NCI-H345 (cell line): ENCODE measurements at regions not wholly inside any gene's neighbourhood (a gene's known extent, or its start where the extent isn't known, plus 50 kb on each side); places are given as distances from the start of the nearest gene placed in this dataset.

Experiments used
- DNase-seq: peaks from one replicate; lab custom pipeline; 2025; lab: John Stamatoyannopoulos, UW

- DNase-seq: no peak
Observed at GRCh38 chr12:104858611-104859543, 99.2 kb downstream of the SLC41A2 start.

DNA sequence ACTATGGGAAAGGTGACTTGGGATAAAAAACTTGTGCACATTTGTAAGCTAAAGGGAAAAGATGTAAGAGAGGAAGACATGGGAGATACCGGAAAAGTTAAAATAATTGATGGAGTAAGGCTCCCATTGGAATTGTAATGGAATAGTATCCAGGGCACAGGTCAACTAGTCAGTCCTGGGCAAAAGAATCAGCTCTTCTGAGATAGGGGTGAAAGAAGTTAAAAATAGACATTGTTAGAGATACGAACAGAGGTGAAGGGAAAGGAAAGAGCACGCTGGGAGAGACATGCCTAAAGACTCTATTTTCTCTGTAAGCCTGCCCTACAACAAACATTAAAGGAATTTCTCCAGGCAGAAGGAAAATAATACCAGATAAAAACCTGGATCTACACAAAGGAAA lies 101.6 kb downstream of the SLC41A2 start:
- no peak for DNase-seq

DNA sequence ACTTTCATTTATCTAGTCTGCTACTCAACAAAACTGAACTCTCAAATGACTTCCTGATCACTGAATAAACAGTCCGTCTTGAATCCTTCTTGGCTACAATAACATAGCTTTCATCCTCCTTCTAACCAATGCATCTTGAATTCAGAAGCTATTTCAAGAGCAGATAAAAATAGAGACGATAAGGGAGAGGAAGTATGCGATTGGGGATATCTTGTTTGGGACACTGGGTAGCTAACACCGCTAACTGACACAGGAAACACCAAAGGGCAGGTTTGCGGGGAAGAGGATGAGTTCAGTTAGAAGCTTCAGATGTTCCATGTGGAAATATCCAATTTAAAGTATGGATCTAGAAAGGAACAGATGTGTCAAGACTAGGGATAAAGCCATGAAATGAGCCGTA lies 102.5 kb downstream of the SLC41A2 start:
- DNase-seq: no peak

- no peak for DNase-seq
Observed at GRCh38 chr12:104852896-104853295, 105.2 kb downstream of the SLC41A2 start.

- DNase-seq: no peak
Observed at GRCh38 chr12:104852102-104852501, 106.0 kb downstream of the SLC41A2 start.

- DNase-seq: no peak
Observed at GRCh38 chr12:104850781-104851180, 107.3 kb downstream of the SLC41A2 start.

DNA sequence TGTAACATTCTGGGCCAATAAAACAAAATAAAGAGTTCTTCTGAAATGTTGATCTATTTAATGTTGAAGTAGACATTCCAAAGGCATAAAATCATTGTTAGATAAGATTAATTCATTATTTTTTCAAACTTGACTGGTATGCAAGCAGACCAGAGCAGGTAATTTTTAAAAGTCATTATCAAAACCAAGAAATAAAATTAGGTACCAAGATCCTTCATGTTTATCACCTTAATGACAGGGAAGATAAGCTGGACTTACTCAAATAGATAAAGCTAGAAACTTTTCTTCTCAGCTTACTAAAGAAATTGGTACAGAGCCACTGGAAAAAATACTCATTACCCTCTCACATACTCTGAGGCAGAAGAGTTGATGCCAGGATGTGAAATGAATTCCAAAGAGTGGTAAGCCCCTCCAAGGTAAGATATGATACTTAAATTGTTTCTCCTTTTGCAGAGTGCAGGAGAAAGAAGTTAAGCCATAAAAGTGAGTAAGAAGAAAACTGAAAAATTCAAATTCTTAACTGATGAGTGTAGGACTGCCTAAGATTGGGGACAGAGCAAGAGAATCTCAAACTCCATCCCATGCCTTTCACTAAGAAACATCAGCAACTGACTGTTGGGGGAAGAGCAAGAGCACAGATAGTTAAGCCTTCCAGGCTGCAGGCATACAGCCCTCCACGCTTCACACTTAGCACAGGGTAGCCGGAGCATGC lies 111.9 kb downstream of the SLC41A2 start:
- no peak for DNase-seq

- DNase-seq: no peak
Observed at GRCh38 chr12:104844123-104844522, 114.0 kb downstream of the SLC41A2 start.

DNA sequence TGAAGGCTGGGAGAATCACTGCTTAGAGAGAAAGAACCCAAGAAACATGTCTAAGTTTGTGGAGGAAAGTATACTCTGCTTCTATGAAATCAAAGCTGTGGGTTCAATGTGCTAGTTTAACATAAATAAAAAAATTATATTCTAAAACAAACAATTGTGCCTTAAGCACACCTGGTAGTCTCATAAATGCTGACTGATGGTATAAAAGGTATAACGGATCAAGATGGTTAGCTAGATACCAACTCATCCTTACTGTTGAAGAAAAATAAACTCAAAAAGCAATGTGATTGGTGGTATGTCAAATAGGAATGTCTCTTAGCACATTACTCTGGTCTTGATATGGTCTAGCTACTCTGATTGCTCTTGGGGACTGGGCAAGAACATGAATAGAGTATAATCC lies 117.8 kb downstream of the SLC41A2 start:
- DNase-seq: no peak

DNA sequence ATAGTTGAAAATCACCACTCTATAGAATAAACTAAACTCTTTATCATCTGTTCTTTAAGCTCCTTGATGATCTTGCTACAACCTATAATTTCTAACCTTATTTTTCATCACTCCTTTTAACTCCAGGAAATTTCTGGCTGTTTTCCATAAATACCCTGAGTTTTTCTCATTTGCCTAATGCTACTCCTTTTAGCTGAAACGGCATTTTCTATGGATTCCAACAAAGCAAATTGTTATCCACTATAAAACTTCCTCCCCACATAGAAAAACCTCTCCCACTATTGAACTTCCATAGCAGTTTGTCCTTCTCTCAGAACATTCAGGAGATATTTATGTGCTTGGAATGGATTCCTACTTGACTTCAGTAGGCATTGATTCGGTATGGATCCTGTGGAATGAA lies 122.8 kb downstream of the SLC41A2 start:
- DNase-seq: no peak

GRCh38 chr12:104834607-104835006 lies 123.5 kb downstream of the SLC41A2 start:
- no peak for DNase-seq

GRCh38 chr12:104833756-104834155 lies 124.3 kb downstream of the SLC41A2 start:
- DNase-seq: no peak

DNA sequence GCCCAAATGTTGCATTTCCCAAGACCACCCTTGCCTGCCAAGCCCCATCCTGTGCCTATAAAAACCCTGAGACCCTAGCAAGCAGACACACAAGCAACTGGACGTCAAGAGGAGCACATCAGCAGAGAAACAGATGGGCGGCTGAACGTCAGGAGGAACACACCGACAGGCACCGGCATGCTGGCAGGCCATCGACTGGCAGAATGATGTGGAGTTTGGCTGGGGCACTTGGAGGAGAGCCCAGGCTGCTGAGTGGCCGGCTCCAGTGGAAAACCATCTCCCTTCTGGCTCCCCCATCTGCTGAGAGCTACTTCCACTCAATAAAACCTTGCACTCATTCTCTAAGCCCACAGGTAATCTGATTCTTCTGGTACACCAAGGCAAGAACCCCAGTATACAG lies 130.1 kb downstream of the SLC41A2 start:
- DNase-seq: no peak

GRCh38 chr12:104827587-104827986 lies 130.5 kb downstream of the SLC41A2 start:
- DNase-seq: no peak

DNA sequence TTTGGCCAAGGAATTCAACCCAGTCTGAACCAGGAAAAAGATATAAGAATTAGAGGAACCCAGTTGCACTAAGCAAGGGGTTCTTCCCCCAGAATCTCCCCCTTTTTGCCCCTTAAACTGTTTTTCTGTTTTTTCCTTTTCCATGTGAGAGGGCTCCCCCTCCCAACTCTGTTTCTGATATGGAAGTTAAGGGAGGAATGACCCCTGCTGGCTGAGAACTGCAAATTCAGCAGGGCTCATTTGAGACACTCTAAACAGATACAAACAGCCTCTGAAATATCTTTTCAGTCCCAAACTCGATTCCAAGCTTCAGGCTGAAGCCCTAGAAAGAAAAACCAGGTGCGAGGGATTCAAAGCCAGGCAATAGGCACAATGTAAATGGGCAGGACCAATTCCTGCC lies 132.7 kb downstream of the SLC41A2 start:
- no peak for DNase-seq

- no peak for DNase-seq
Observed at GRCh38 chr12:104823985-104824461, 134.1 kb downstream of the SLC41A2 start.

DNA sequence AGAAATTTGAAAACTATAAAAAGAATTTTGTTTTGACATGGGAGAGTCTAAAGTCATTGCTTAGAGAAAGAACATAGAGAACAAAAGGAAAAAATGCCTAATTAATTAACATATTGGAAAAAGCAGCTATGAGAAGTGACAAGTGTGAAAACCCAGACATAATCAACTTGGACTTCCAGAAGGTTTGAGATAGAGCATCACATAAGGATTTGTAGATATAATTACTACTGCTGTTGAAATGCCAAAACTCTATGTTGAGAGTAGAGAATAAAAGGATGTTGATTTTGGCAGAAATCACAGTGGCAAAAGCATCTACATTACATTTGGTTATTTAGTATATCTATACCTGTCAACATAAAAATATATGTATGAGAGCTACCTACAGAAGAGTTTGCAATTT lies 135.1 kb downstream of the SLC41A2 start:
- DNase-seq: no peak

DNA sequence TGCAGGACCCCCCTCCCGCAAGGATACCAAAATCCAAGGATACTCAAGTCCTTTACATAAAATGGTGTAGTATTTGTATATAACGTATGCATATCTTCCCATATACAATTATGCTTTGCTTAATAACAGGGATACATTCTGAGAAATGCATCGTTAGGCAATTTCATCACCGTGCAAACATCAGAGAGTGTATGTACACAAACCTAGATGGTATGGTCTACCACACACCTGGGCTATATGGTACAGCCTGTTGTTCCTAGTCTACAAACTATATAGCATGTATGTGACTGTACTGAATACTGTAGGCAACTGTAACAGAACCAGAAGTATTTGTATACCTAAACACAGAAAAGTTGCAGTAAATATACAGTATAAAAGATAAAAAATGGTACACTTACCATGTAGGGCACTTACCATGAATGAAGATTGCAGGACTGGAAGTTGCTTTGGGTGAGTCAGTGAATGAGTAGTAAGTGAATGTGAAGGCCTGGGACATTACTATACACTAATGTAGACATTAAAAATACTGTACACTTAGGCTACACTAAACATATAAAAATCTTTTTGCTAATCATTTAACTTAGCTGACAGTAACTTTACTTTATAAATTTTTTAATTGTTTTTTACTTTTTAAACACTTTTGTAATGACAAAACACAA lies 141.1 kb downstream of the SLC41A2 start:
- no peak for DNase-seq

GRCh38 chr12:104815935-104816334 lies 142.2 kb downstream of the SLC41A2 start:
- no peak for DNase-seq

DNA sequence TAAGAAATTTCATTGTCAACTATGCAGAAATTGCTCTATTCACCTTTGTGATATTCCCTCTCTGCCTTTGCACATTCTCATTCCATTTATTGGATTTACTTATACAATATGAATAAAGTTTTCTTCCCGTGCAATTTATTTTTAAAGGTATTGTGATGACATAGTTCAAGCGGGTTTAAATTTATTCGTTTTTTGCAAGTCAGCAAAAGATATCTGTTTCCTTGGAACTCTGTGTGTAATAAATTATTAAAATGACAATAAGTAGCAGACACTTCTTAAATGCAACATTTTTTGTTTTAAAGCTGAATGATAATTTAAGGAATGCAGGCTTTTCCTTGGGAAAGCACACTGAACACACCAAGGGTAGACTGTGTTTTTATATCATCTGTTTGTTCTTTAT lies 143.1 kb downstream of the SLC41A2 start:
- DNase-seq: no peak
